Activated B cell treated with CpG ODN at 0.5 μM for 24 hours (primary cell): ENCODE measurements at regions not wholly inside any gene's neighbourhood (a gene's known extent, or its start where the extent isn't known, plus 50 kb on each side); places are given as distances from the start of the nearest gene placed in this dataset.

Source experiments
- ATAC-seq: fragments of 200-7000 bp; cut with Tn5 transposase; one replicate; pipeline ENCODE4 v1.10.0; 2021; ENCODE audit warnings: low read depth, mild to moderate bottlenecking, moderate library complexity
- CTCF ChIA-PET: fragments of 350-600 bp; sonication (Branson Sonifier 250); formaldehyde crosslinking; loops from one replicate; lab custom pipeline; 2021; ENCODE audit warnings: antibody characterized with exemption; lab: Charles Lee
- POLR2A ChIA-PET: fragments of 350-600 bp; sonication (Branson Sonifier 250); formaldehyde crosslinking; loops from one replicate; lab custom pipeline; 2021; ENCODE audit warnings: antibody characterized with exemption; lab: Charles Lee
- DNase-seq: peaks from one replicate; pipeline ENCODE4 v3.0.0; 2022
- H3K27ac Mint-ChIP-seq: one replicate; pipeline ENCODE4 v1.8.0; 2020; ENCODE audit warnings: mixed read lengths
- H3K27me3 Mint-ChIP-seq: one replicate; pipeline ENCODE4 v1.8.0; 2021; ENCODE audit warnings: mixed read lengths
- H3K36me3 Mint-ChIP-seq: one replicate; pipeline ENCODE4 v1.8.0; 2021; ENCODE audit warnings: low read depth, mixed read lengths
- H3K4me1 Mint-ChIP-seq: one replicate; pipeline ENCODE4 v1.8.0; 2021; ENCODE audit warnings: mixed read lengths
- H3K4me3 Mint-ChIP-seq: one replicate; pipeline ENCODE4 v1.8.0; 2020; ENCODE audit warnings: mild to moderate bottlenecking, mixed read lengths
- H3K9me3 Mint-ChIP-seq: one replicate; pipeline ENCODE4 v1.8.0; 2020; ENCODE audit warnings: mixed read lengths
- CTCF ChIP-seq: fragments of 200-600 bp; IDR thresholded peaks from one replicate; pipeline ENCODE4 v1.8.0; 2022; ENCODE audit warnings: antibody characterized with exemption, mild to moderate bottlenecking
- intact Hi-C: fragments of 100-400 bp; cut with micrococcal nuclease; formaldehyde crosslinking; loops from one replicate; pipeline ENCODE4 v1.15.1; 2024

- no peaks in the 10 kb centered on the region for H3K9me3 Mint-ChIP-seq
- H3K27me3 Mint-ChIP-seq = no peaks in the 10 kb centered on the region
- H3K36me3 Mint-ChIP-seq = no peaks in the 10 kb centered on the region
- ChIA-PET POLR2A (no interaction called here), CTCF (no interaction called here)
- H3K4me3 Mint-ChIP-seq = no peak overlapping the region
- H3K4me1 Mint-ChIP-seq = no peaks in the 10 kb centered on the region
- ATAC-seq = no peak
- H3K27ac Mint-ChIP-seq = no peak overlapping the region
- no peak for DNase-seq
- intact Hi-C loops = no loop called here
- TF ChIP-seq CTCF = no peak
Measured at GRCh38 chr5:57627661-57628060, 145.1 kb upstream of the ACTBL2 start.

- ChIA-PET POLR2A (no interaction called here), CTCF (no interaction called here)
- Mint-ChIP-seq H3K27me3 (no peaks in the 10 kb centered on the region), H3K36me3 (no peaks in the 10 kb centered on the region), H3K4me1 (no peaks in the 10 kb centered on the region), H3K4me3 (no peak overlapping the region), H3K27ac (no peak overlapping the region), H3K9me3 (no peaks in the 10 kb centered on the region)
- no peak for TF ChIP-seq CTCF
- DNase-seq = no peak
- intact Hi-C loops = no loop called here
- ATAC-seq = no peak
Measured at GRCh38 chr5:57626703-57627102, 144.1 kb upstream of the ACTBL2 start.

- H3K4me1 Mint-ChIP-seq = no peaks in the 10 kb centered on the region
- intact Hi-C loops = no loop called here
- DNase-seq = no peak
- no peaks in the 10 kb centered on the region for H3K36me3 Mint-ChIP-seq
- POLR2A ChIA-PET = no interaction called here
- H3K9me3 Mint-ChIP-seq = no peaks in the 10 kb centered on the region
- H3K27ac Mint-ChIP-seq = no peak overlapping the region
- CTCF ChIA-PET = no interaction called here
- H3K4me3 Mint-ChIP-seq = no peak overlapping the region
- no peak for ATAC-seq
- peaks cover 5% of the 10 kb centered on the region for H3K27me3 Mint-ChIP-seq
- TF ChIP-seq CTCF = no peak
Measured at GRCh38 chr5:57621624-57622023, 139.0 kb upstream of the ACTBL2 start.

GRCh38 chr5:57618767-57619381 is 136.3 kb upstream of the ACTBL2 start:
- peaks cover 5% of the 10 kb centered on the region for H3K27me3 Mint-ChIP-seq
- TF ChIP-seq CTCF = no peak
- no peak overlapping the region for H3K27ac Mint-ChIP-seq
- ChIA-PET POLR2A (no interaction called here), CTCF (no interaction called here)
- DNase-seq = no peak
- no peak for ATAC-seq
- no peak overlapping the region for H3K4me3 Mint-ChIP-seq
- H3K36me3 Mint-ChIP-seq = no peaks in the 10 kb centered on the region
- no peaks in the 10 kb centered on the region for H3K9me3 Mint-ChIP-seq
- H3K4me1 Mint-ChIP-seq = no peaks in the 10 kb centered on the region
- intact Hi-C loops = no loop called here

- no peak overlapping the region for H3K27ac Mint-ChIP-seq
- POLR2A ChIA-PET = no interaction called here
- no peaks in the 10 kb centered on the region for H3K27me3 Mint-ChIP-seq
- intact Hi-C loops = no loop called here
- DNase-seq = no peak
- H3K9me3 Mint-ChIP-seq = no peaks in the 10 kb centered on the region
- H3K4me3 Mint-ChIP-seq = no peak overlapping the region
- ATAC-seq = no peak
- H3K4me1 Mint-ChIP-seq = no peaks in the 10 kb centered on the region
- H3K36me3 Mint-ChIP-seq = no peaks in the 10 kb centered on the region
- no peak for TF ChIP-seq CTCF
- CTCF ChIA-PET = no interaction called here
Measured at GRCh38 chr5:57613741-57614140, 131.1 kb upstream of the ACTBL2 start.
